ENCODE measurements at regions not wholly inside any gene's neighbourhood (a gene's known extent, or its start where the extent isn't known, plus 50 kb on each side); places are given as distances from the start of the nearest gene placed in this dataset.

GRCh38 chr6:137332637-137333280 is 113.6 kb upstream of the IFNGR1 start:
- TF ChIP-seq SUZ12 (IDR thresholded peaks at IDR 0.05) (no peak), FOXM1 (IDR thresholded peaks at IDR 0.05; ENCODE audit: borderline replicate concordance) (no peak), HDGF (IDR thresholded peaks at IDR 0.05; ENCODE audit: borderline replicate concordance) (no peak), ZNF384 (IDR thresholded peaks at IDR 0.05) (no peak), FOXA1 (IDR thresholded peaks at IDR 0.05) (no peak), SP1 (IDR thresholded peaks at IDR 0.05) (no peak), CTBP1 (IDR thresholded peaks at IDR 0.05; ENCODE audit: borderline replicate concordance) (no peak), FOXK2 (IDR thresholded peaks at IDR 0.05) (no peak), ARNT (IDR thresholded peaks at IDR 0.05) (no peak), TARDBP (IDR thresholded peaks at IDR 0.05) (no peak)
- TF ChIP-seq, protein P1, sequence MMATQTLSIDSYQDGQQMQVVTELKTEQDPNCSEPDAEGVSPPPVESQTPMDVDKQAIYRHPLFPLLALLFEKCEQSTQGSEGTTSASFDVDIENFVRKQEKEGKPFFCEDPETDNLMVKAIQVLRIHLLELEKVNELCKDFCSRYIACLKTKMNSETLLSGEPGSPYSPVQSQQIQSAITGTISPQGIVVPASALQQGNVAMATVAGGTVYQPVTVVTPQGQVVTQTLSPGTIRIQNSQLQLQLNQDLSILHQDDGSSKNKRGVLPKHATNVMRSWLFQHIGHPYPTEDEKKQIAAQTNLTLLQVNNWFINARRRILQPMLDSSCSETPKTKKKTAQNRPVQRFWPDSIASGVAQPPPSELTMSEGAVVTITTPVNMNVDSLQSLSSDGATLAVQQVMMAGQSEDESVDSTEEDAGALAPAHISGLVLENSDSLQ (IDR thresholded peaks at IDR 0.05) = no peak

Data from HEK293T (cell line).